GM12874 (cell line): ENCODE measurements at regions not wholly inside any gene's neighbourhood (a gene's known extent, or its start where the extent isn't known, plus 50 kb on each side); places are given as distances from the start of the nearest gene placed in this dataset.

Source experiments
- CTCF ChIP-seq: IDR thresholded peaks from 2 replicates; pipeline ENCODE4 v1.5.1; 2011; ENCODE audit warnings: low read depth, mild to moderate bottlenecking, control low read depth, low read length, moderate library complexity; ENCODE audit not compliant: insufficient read depth

- TF ChIP-seq CTCF: no peak
Observed at GRCh38 chr1:199918196-199918769, 109.2 kb upstream of the NR5A2 start.

GRCh38 chr1:199920635-199921034 lies 106.9 kb upstream of the NR5A2 start:
- TF ChIP-seq CTCF: no peak

- no peak for TF ChIP-seq CTCF
Observed at GRCh38 chr1:199929556-199929955, 98.0 kb upstream of the NR5A2 start.

GRCh38 chr1:199931666-199932377 lies 95.7 kb upstream of the NR5A2 start:
- TF ChIP-seq CTCF: no peak

- no peak for TF ChIP-seq CTCF
Observed at GRCh38 chr1:199932462-199932861, 95.0 kb upstream of the NR5A2 start.

- TF ChIP-seq CTCF: no peak
Observed at GRCh38 chr1:199936441-199936840, 91.1 kb upstream of the NR5A2 start.

- no peak for TF ChIP-seq CTCF
Observed at GRCh38 chr1:199937161-199937560, 90.3 kb upstream of the NR5A2 start.
